Ectodermal cell (in vitro differentiated cells): ENCODE measurements at regions not wholly inside any gene's neighbourhood (a gene's known extent, or its start where the extent isn't known, plus 50 kb on each side); places are given as distances from the start of the nearest gene placed in this dataset.

ENCODE experiments used
- H3K27ac ChIP-seq: 2 replicates; pipeline ENCODE4 v1.7.0; 2013; ENCODE audit warnings: mild to moderate bottlenecking, low read depth, low read length; ENCODE audit not compliant: insufficient read depth, poor library complexity, severe bottlenecking
- H3K27me3 ChIP-seq: 2 replicates; pipeline ENCODE4 v1.7.0; 2013; ENCODE audit warnings: mild to moderate bottlenecking, low read length; ENCODE audit not compliant: insufficient read depth, control insufficient read depth, poor library complexity, severe bottlenecking
- H3K36me3 ChIP-seq: one replicate; pipeline ENCODE4 v1.7.0; 2013; ENCODE audit warnings: low read length; ENCODE audit not compliant: control insufficient read depth, insufficient read depth
- H3K4me1 ChIP-seq: one replicate; pipeline ENCODE4 v1.7.0; 2013; ENCODE audit warnings: low read length; ENCODE audit not compliant: control insufficient read depth, insufficient read depth
- H3K4me3 ChIP-seq: 2 replicates; pipeline ENCODE4 v1.7.0; 2013; ENCODE audit warnings: low read depth, low read length, control low read depth; ENCODE audit not compliant: insufficient read depth
- H3K9me3 ChIP-seq: 2 replicates; pipeline ENCODE4 v1.7.0; 2013; ENCODE audit warnings: mild to moderate bottlenecking, low read length, moderate library complexity; ENCODE audit not compliant: control insufficient read depth
- WGBS, 2 experiments: methylation state at CpG; one replicate each; pipeline ENCODE4 v1.1.7; 2013; ENCODE audit warnings: missing lambda C conversion rate in 2 of 2; 5-methylcytosine and 5-hydroxymethylcytosine counted together

- Histone ChIP-seq H3K9me3 (no peaks in the 10 kb centered on the region), H3K36me3 (no peaks in the 10 kb centered on the region), H3K27ac (no peak overlapping the region), H3K4me3 (no peak overlapping the region), H3K4me1 (no peaks in the 10 kb centered on the region), H3K27me3 (no peaks in the 10 kb centered on the region)
- WGBS, 2 experiments, result 93 to 95% methylated on average over 4 of the region's 4 CpGs
Measured at GRCh38 chr2:45085487-45085886, 76.2 kb upstream of the SIX2 start.

GRCh38 chr2:45084361-45085020 lies 75.2 kb upstream of the SIX2 start:
- H3K27ac ChIP-seq, result no peak overlapping the region
- no peaks in the 10 kb centered on the region for H3K36me3 ChIP-seq
- no peaks in the 10 kb centered on the region for H3K4me1 ChIP-seq
- no peaks in the 10 kb centered on the region for H3K9me3 ChIP-seq
- no peaks in the 10 kb centered on the region for H3K27me3 ChIP-seq
- 83 to 97% methylated on average over 7 to 8 of the region's 8 CpGs for WGBS, 2 experiments
- H3K4me3 ChIP-seq, result no peak overlapping the region

GRCh38 chr2:45083175-45083574 lies 73.9 kb upstream of the SIX2 start:
- Histone ChIP-seq H3K27me3 (no peaks in the 10 kb centered on the region), H3K36me3 (no peaks in the 10 kb centered on the region), H3K27ac (no peak overlapping the region), H3K9me3 (no peaks in the 10 kb centered on the region), H3K4me1 (no peaks in the 10 kb centered on the region), H3K4me3 (no peak overlapping the region)
- 66 to 67% methylated on average over 4 of the region's 4 CpGs for WGBS, 2 experiments

- no peaks in the 10 kb centered on the region for H3K27me3 ChIP-seq
- H3K9me3 ChIP-seq, result no peaks in the 10 kb centered on the region
- H3K36me3 ChIP-seq, result no peaks in the 10 kb centered on the region
- peaks cover 14% of the 10 kb centered on the region for H3K4me1 ChIP-seq
- WGBS, 2 experiments, result 86 to 91% methylated on average over 4 of the region's 4 CpGs
- H3K4me3 ChIP-seq, result no peak overlapping the region
- H3K27ac ChIP-seq, result no peak overlapping the region
Measured at GRCh38 chr2:45074713-45075112, 65.5 kb upstream of the SIX2 start.

- H3K4me3 ChIP-seq, result no peak overlapping the region
- H3K27ac ChIP-seq, result no peak overlapping the region
- H3K9me3 ChIP-seq, result no peaks in the 10 kb centered on the region
- peaks cover 23% of the 10 kb centered on the region for H3K4me1 ChIP-seq
- no peaks in the 10 kb centered on the region for H3K36me3 ChIP-seq
- 92 to 94% methylated on average over 8 of the region's 8 CpGs for WGBS, 2 experiments
- H3K27me3 ChIP-seq, result no peaks in the 10 kb centered on the region
Measured at GRCh38 chr2:45072862-45073237, 63.6 kb upstream of the SIX2 start.

- no peak overlapping the region for H3K27ac ChIP-seq
- no peak overlapping the region for H3K4me3 ChIP-seq
- H3K4me1 ChIP-seq, result peaks cover 23% of the 10 kb centered on the region
- 88 to 92% methylated on average over 9 of the region's 9 CpGs for WGBS, 2 experiments
- H3K27me3 ChIP-seq, result no peaks in the 10 kb centered on the region
- H3K36me3 ChIP-seq, result no peaks in the 10 kb centered on the region
- H3K9me3 ChIP-seq, result no peaks in the 10 kb centered on the region
Measured at GRCh38 chr2:45072064-45072861, 63.0 kb upstream of the SIX2 start.

- Histone ChIP-seq H3K36me3 (no peaks in the 10 kb centered on the region), H3K27ac (no peak overlapping the region), H3K27me3 (no peaks in the 10 kb centered on the region), H3K4me3 (no peak overlapping the region), H3K9me3 (no peaks in the 10 kb centered on the region), H3K4me1 (peaks cover 23% of the 10 kb centered on the region)
- WGBS, 2 experiments, result 53 to 56% methylated on average over 9 of the region's 9 CpGs
Measured at GRCh38 chr2:45070113-45070652, 60.9 kb upstream of the SIX2 start.

GRCh38 chr2:45069684-45070083 lies 60.4 kb upstream of the SIX2 start:
- Histone ChIP-seq H3K9me3 (no peaks in the 10 kb centered on the region), H3K36me3 (no peaks in the 10 kb centered on the region), H3K4me3 (no peak overlapping the region), H3K27me3 (no peaks in the 10 kb centered on the region), H3K27ac (no peak overlapping the region), H3K4me1 (peaks cover 23% of the 10 kb centered on the region)
- 96% methylated on average over 5 of the region's 5 CpGs for WGBS, 2 experiments

GRCh38 chr2:45068571-45069140 lies 59.4 kb upstream of the SIX2 start:
- Histone ChIP-seq H3K9me3 (no peaks in the 10 kb centered on the region), H3K4me3 (no peak overlapping the region), H3K36me3 (no peaks in the 10 kb centered on the region), H3K27me3 (no peaks in the 10 kb centered on the region), H3K4me1 (peaks cover 23% of the 10 kb centered on the region), H3K27ac (no peak overlapping the region)
- WGBS, 2 experiments, result 79% methylated on average over 8 to 9 of the region's 9 CpGs

- Histone ChIP-seq H3K27ac (no peak overlapping the region), H3K36me3 (no peaks in the 10 kb centered on the region), H3K4me3 (no peak overlapping the region), H3K27me3 (no peaks in the 10 kb centered on the region), H3K9me3 (no peaks in the 10 kb centered on the region), H3K4me1 (peaks cover 23% of the 10 kb centered on the region)
- 82 to 83% methylated on average over 6 of the region's 6 CpGs for WGBS, 2 experiments
Measured at GRCh38 chr2:45067859-45068570, 58.8 kb upstream of the SIX2 start.
